IgD-negative memory B cell (primary cell): ENCODE measurements at regions not wholly inside any gene's neighbourhood (a gene's known extent, or its start where the extent isn't known, plus 50 kb on each side); places are given as distances from the start of the nearest gene placed in this dataset.

Experiments used
- H3K27ac Mint-ChIP-seq, 3 donors: one replicate each; pipeline ENCODE4 v1.8.0; 2020 to 2022; ENCODE audit warnings: mild to moderate bottlenecking in 3 of 3, mixed read lengths in 3 of 3, moderate library complexity in 1 of 3
- H3K27me3 Mint-ChIP-seq: one replicate; pipeline ENCODE4 v1.8.0; 2021; ENCODE audit warnings: mixed read lengths
- H3K36me3 Mint-ChIP-seq: one replicate; pipeline ENCODE4 v1.8.0; 2020; ENCODE audit warnings: mild to moderate bottlenecking, mixed read lengths
- H3K4me1 Mint-ChIP-seq, 3 donors: one replicate each; pipeline ENCODE4 v1.8.0; 2020 to 2022; ENCODE audit warnings: mixed read lengths in 3 of 3, mild to moderate bottlenecking in 1 of 3
- H3K4me3 Mint-ChIP-seq, 4 donors: one replicate each; pipeline ENCODE4 v1.8.0; 2020 to 2022; ENCODE audit warnings: mild to moderate bottlenecking in 4 of 4, mixed read lengths in 4 of 4, moderate library complexity in 3 of 4
- H3K9me3 Mint-ChIP-seq, 3 donors: one replicate each; pipeline ENCODE4 v1.8.0; 2020 to 2021; ENCODE audit warnings: mixed read lengths in 3 of 3, mild to moderate bottlenecking in 1 of 3

- Mint-ChIP-seq H3K27me3 (peaks cover 43% of the 10 kb centered on the region), H3K36me3 (no peaks in the 10 kb centered on the region), H3K4me1 (peaks cover 0 to 9% (median 5%) of the 10 kb centered on the region in 3 donors), H3K27ac (no peak overlapping the region), H3K4me3 (peak overlapping the region in 1 of 4 donors; percentile 65), H3K9me3 (peaks cover 0 to 2% (median 0%) of the 10 kb centered on the region in 3 donors)
These were observed 177.9 kb downstream of the MELK start for GRCh38 chr9:36750630-36751029.

- H3K4me3 Mint-ChIP-seq = no peak overlapping the region
- no peak overlapping the region for H3K27ac Mint-ChIP-seq
- H3K4me1 Mint-ChIP-seq = peaks cover 0 to 3% (median 2%) of the 10 kb centered on the region in 3 donors
- no peaks in the 10 kb centered on the region for H3K36me3 Mint-ChIP-seq
- peaks cover 36% of the 10 kb centered on the region for H3K27me3 Mint-ChIP-seq
- no peaks in the 10 kb centered on the region for H3K9me3 Mint-ChIP-seq
These were observed 182.3 kb downstream of the MELK start for GRCh38 chr9:36755019-36755418.

DNA sequence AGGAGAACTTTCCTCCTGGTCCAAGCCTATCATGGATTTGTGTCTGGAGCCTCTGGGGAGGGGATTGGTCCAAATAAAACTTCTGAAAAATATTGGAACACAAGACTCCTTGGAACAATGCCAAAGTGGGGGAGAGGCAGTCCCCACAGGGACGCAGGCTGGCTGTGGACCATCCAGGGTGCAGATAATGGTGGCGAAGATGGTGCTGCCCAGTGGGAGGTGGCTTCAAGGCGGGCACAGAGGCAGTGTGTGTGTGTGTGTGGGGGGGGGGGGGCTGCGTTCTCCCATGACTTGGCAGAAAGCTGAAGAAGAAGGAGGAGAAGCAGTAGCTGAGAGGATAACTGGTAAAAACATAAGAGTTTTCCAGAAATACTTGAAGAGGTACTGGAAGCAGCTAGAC, 186.4 kb downstream of the MELK start:
- no peaks in the 10 kb centered on the region for H3K4me1 Mint-ChIP-seq

GRCh38 chr9:36759976-36760375, 187.3 kb downstream of the MELK start:
- Mint-ChIP-seq H3K27me3 (peaks cover 39% of the 10 kb centered on the region), H3K4me1 (no peaks in the 10 kb centered on the region), H3K27ac (no peak overlapping the region), H3K9me3 (no peaks in the 10 kb centered on the region), H3K36me3 (no peaks in the 10 kb centered on the region), H3K4me3 (no peak overlapping the region)

More for the DNA sequence above, 186.4 kb downstream of the MELK start:
- H3K36me3 Mint-ChIP-seq = no peaks in the 10 kb centered on the region
- H3K9me3 Mint-ChIP-seq = no peaks in the 10 kb centered on the region
- H3K27me3 Mint-ChIP-seq = peaks cover 43% of the 10 kb centered on the region
- H3K27ac Mint-ChIP-seq = no peak overlapping the region
- H3K4me3 Mint-ChIP-seq = no peak overlapping the region

GRCh38 chr9:36760667-36761420, 188.1 kb downstream of the MELK start:
- H3K27me3 Mint-ChIP-seq = peaks cover 33% of the 10 kb centered on the region
- H3K27ac Mint-ChIP-seq = no peak overlapping the region
- no peaks in the 10 kb centered on the region for H3K4me1 Mint-ChIP-seq
- no peaks in the 10 kb centered on the region for H3K36me3 Mint-ChIP-seq
- no peaks in the 10 kb centered on the region for H3K9me3 Mint-ChIP-seq
- no peak overlapping the region for H3K4me3 Mint-ChIP-seq

DNA sequence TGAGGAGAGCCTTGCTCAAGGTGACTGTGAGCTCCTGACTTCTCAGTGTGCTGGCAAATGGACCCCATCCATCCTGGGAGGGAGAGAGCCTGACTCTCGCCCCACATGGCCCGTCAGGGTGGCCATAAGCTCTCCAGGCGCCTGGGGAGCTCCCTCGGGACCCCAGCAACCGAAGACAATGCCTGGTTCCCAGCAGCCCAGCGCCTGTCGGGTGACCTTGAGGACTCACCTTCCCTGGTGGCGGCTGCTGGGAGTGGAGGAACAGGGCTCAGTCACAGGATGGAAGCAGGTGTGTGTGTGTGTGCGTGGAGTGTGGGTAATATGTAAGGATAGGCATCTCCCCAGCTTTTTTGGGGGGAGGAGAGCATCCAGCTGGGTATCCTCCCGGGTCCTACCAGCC, 190.3 kb downstream of the MELK start:
- peak overlapping the region in 1 of 3 donors; percentile 14 for H3K27ac Mint-ChIP-seq
- peaks cover 0 to 3% (median 0%) of the 10 kb centered on the region in 3 donors for H3K4me1 Mint-ChIP-seq
- H3K27me3 Mint-ChIP-seq = peaks cover 29% of the 10 kb centered on the region
- no peaks in the 10 kb centered on the region for H3K9me3 Mint-ChIP-seq
- no peaks in the 10 kb centered on the region for H3K36me3 Mint-ChIP-seq
- H3K4me3 Mint-ChIP-seq = no peak overlapping the region

DNA sequence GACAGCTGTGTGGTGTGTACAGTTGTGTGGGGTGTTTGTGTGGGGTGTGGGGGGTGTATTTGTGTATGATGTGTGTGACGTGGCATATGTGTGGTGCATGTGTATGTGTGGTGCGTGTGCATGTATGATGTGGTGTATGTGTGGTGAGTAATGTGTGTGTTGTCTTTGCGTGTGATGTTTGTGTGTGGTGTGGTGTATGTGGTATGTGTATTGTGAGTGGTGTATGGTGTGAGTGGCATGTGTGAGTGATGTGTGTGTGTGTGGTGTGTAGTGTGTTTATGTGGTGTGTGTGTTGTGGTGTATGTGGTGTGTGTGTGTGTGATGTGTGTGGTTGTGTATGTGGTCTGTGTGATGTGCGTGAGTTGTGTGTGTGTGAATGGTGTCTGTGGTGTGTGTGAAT, 191.1 kb downstream of the MELK start:
- H3K27me3 Mint-ChIP-seq = peaks cover 25% of the 10 kb centered on the region
- no peaks in the 10 kb centered on the region for H3K36me3 Mint-ChIP-seq
- H3K4me3 Mint-ChIP-seq = no peak overlapping the region
- H3K27ac Mint-ChIP-seq = no peak overlapping the region
- H3K4me1 Mint-ChIP-seq = peaks cover 0 to 3% (median 0%) of the 10 kb centered on the region in 3 donors
- no peaks in the 10 kb centered on the region for H3K9me3 Mint-ChIP-seq

GRCh38 chr9:36764364-36765076, 191.8 kb downstream of the MELK start:
- Mint-ChIP-seq H3K36me3 (no peaks in the 10 kb centered on the region), H3K27me3 (peaks cover 21% of the 10 kb centered on the region), H3K4me1 (peaks cover 0 to 3% (median 0%) of the 10 kb centered on the region in 3 donors), H3K4me3 (no peak overlapping the region), H3K9me3 (no peaks in the 10 kb centered on the region), H3K27ac (no peak overlapping the region)

DNA sequence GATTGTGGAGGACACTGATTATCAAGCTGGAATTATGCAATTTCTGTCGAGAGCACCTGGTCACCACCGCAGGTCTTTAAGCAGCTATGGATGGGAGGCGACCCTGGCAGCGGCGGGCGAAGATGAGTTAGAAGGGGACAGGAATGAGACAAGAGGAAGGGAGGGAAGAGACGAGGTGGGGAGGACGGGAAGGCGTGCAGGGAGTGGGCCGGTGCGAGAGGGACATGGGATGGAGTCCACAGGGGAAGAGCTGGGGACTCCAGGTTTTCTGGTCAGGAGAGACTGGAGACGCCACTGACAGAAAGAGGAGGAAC, 192.3 kb downstream of the MELK start:
- Mint-ChIP-seq H3K36me3 (no peaks in the 10 kb centered on the region), H3K4me3 (no peak overlapping the region)

DNA sequence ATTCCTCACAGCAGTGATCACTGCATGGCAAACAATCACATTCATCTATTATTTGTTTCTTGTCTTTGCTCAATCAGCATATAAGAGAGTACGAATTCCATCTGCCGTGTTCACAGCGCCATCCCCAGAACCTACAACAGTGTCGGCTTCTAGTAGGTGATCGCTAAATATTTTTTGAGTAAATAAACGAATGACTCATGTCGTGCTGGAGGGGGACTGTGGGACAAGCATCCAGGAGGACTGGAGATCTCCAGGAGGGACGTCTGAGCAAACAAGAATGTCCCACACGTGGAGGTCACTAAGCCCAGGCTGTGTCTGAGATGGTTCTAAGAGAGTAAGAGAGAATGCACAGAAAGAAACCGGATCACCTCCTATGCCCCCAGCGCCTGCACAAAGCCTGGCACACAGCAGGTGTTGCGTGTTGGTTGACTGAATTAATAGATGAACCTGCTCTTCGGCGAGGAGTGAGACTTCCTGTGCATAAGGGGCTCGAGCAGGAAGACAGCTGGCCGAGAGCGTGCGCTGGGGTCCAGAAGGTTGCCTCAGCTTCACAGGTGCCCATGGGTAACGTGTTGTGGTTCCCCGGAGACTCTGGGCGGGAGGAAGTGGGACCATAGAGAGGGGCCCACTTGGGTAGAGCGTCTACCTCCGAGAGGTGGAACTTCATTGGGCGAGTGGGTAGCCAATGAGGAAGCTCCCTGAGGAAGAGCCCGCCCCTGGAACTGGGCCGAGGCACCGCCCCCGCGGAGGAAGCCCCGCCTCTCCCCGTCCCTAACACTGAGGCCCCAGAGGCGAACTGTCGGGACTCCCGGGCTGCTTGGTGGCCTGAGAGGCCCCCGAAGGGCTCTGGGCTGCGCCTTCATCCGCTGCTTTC, 193.0 kb downstream of the MELK start:
- H3K27ac Mint-ChIP-seq = no peak overlapping the region
- H3K27me3 Mint-ChIP-seq = peaks cover 12% of the 10 kb centered on the region
- no peaks in the 10 kb centered on the region for H3K36me3 Mint-ChIP-seq
- peaks cover 0 to 3% (median 0%) of the 10 kb centered on the region in 3 donors for H3K4me1 Mint-ChIP-seq
- no peaks in the 10 kb centered on the region for H3K9me3 Mint-ChIP-seq
- no peak overlapping the region for H3K4me3 Mint-ChIP-seq

More for the DNA sequence above, 192.3 kb downstream of the MELK start:
- H3K4me1 Mint-ChIP-seq = peaks cover 0 to 3% (median 0%) of the 10 kb centered on the region in 3 donors
- H3K9me3 Mint-ChIP-seq = no peaks in the 10 kb centered on the region
- H3K27me3 Mint-ChIP-seq = peaks cover 16% of the 10 kb centered on the region
- H3K27ac Mint-ChIP-seq = no peak overlapping the region

- peaks cover 0 to 3% (median 0%) of the 10 kb centered on the region in 3 donors for H3K4me1 Mint-ChIP-seq
- peaks cover 2% of the 10 kb centered on the region for H3K36me3 Mint-ChIP-seq
- H3K27ac Mint-ChIP-seq = peak overlapping the region in 1 of 3 donors; percentile 1
- peaks cover 8% of the 10 kb centered on the region for H3K27me3 Mint-ChIP-seq
- H3K9me3 Mint-ChIP-seq = no peaks in the 10 kb centered on the region
- peak overlapping the region in 1 of 4 donors; percentile 39 for H3K4me3 Mint-ChIP-seq
These were observed 196.0 kb downstream of the MELK start for GRCh38 chr9:36768677-36769076.

- Mint-ChIP-seq H3K4me3 (no peak overlapping the region), H3K9me3 (peaks cover 0 to 3% (median 2%) of the 10 kb centered on the region in 3 donors), H3K36me3 (peaks cover 2% of the 10 kb centered on the region), H3K27ac (peak overlapping the region in 1 of 3 donors; percentile 65), H3K27me3 (peaks cover 12% of the 10 kb centered on the region), H3K4me1 (peaks cover 0 to 3% (median 0%) of the 10 kb centered on the region in 3 donors)
These were observed 197.3 kb downstream of the MELK start for GRCh38 chr9:36770025-36770424.

- Mint-ChIP-seq H3K9me3 (peaks cover 0 to 3% (median 2%) of the 10 kb centered on the region in 3 donors), H3K4me1 (no peaks in the 10 kb centered on the region), H3K4me3 (no peak overlapping the region), H3K27ac (no peak overlapping the region), H3K27me3 (peaks cover 15% of the 10 kb centered on the region), H3K36me3 (peaks cover 2% of the 10 kb centered on the region)
These were observed 200.0 kb downstream of the MELK start for GRCh38 chr9:36772449-36773403.

- H3K36me3 Mint-ChIP-seq = peaks cover 4% of the 10 kb centered on the region
- peaks cover 28% of the 10 kb centered on the region for H3K27me3 Mint-ChIP-seq
- H3K9me3 Mint-ChIP-seq = peaks cover 0 to 4% (median 2%) of the 10 kb centered on the region in 3 donors
- no peak overlapping the region for H3K27ac Mint-ChIP-seq
- no peaks in the 10 kb centered on the region for H3K4me1 Mint-ChIP-seq
- H3K4me3 Mint-ChIP-seq = no peak overlapping the region
These were observed 206.0 kb downstream of the MELK start for GRCh38 chr9:36778682-36779081.
